Choroid plexus epithelial cell (primary cell): ENCODE measurements at regions not wholly inside any gene's neighbourhood (a gene's known extent, or its start where the extent isn't known, plus 50 kb on each side); places are given as distances from the start of the nearest gene placed in this dataset.
"Not testable (repeated sequence)": the region's sequence is repeated elsewhere in the genome, so short reads cannot be mapped to it uniquely, and the experiment has no call there.

Experiments used
- DNase-seq: peaks from one replicate; pipeline ENCODE4 v3.0.0-alpha.2; 2010; ENCODE audit warnings: low read depth
- H3K4me3 ChIP-seq: 2 replicates; pipeline ENCODE4 v1.5.1; 2011; ENCODE audit warnings: low read depth, mild to moderate bottlenecking, control low read depth, low read length, moderate library complexity
- TF ChIP-seq, protein P1 (sequence below): conservative IDR thresholded peaks from 2 replicates; pipeline ENCODE4 v1.5.1; 2011; ENCODE audit warnings: low read depth, mild to moderate bottlenecking, control low read depth, inconsistent platforms, low read length, moderate library complexity

DNA sequence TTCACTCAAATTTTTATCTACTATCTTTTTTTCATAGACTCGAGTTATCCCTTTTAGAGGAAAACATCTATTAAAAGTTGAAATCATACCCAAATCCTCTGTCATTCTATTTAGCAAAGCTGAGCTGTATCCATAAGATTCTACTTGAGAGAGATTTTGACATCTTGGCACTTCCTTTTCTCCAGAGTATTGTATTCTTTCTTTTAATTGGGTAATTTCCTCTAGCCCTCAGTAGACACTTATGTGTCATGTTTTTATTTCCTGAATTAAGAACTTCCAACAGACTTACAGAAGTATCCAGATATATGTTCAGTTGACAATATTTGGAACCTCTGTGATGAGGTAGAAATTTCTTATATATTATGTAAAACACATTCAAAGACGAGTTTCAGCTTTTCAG lies 201.6 kb upstream of the NR3C2 start:
- H3K4me3 ChIP-seq = no peak overlapping the region
- TF ChIP-seq, protein P1, sequence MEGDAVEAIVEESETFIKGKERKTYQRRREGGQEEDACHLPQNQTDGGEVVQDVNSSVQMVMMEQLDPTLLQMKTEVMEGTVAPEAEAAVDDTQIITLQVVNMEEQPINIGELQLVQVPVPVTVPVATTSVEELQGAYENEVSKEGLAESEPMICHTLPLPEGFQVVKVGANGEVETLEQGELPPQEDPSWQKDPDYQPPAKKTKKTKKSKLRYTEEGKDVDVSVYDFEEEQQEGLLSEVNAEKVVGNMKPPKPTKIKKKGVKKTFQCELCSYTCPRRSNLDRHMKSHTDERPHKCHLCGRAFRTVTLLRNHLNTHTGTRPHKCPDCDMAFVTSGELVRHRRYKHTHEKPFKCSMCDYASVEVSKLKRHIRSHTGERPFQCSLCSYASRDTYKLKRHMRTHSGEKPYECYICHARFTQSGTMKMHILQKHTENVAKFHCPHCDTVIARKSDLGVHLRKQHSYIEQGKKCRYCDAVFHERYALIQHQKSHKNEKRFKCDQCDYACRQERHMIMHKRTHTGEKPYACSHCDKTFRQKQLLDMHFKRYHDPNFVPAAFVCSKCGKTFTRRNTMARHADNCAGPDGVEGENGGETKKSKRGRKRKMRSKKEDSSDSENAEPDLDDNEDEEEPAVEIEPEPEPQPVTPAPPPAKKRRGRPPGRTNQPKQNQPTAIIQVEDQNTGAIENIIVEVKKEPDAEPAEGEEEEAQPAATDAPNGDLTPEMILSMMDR = no peak
- no peak for DNase-seq

- no peak for DNase-seq
- no peak overlapping the region for H3K4me3 ChIP-seq
- TF ChIP-seq, protein P1 = no peak
These were observed 200.7 kb upstream of the NR3C2 start for GRCh38 chr4:148642907-148643306.

DNA sequence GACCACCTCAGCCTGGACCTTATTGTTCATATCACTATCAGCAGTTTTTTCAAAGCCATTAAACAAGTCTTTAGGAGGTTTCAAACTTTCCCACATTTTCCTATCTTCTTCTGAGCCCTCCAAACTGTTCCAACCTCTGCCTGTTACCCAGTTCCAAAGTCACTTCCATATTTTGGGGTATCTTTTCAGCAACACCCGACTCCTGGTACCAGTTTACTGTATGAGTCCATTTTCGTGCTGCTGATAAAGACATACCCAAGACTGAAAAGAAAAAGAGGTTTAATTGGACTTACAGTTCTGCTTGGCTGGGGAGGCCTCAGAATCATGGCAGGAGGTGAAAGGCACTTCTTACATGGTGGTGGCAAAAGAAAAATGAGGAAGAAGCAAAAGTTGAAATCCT lies 195.9 kb upstream of the NR3C2 start:
- not testable (repeated sequence) for DNase-seq, H3K4me3 ChIP-seq

DNA sequence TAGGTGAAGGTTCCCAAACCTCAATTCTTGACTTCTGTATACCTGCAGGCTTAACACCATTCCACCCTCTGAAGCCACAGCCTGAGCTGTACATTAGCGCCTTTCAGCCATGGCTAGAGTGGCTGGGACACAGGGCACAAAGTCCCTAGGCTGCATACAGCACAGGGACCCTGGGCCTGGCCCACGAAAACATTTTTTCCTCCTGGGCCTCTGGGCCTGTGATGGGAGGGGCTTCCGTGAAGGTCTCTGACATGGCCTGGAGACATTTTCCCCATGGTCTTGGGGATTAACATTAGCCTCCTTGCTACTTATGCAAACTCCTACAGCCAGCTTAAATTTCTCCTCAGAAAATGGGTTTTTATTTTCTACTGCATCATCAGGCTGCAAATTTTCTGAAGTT lies 195.2 kb upstream of the NR3C2 start:
- DNase-seq, H3K4me3 ChIP-seq: not testable (repeated sequence)

DNA sequence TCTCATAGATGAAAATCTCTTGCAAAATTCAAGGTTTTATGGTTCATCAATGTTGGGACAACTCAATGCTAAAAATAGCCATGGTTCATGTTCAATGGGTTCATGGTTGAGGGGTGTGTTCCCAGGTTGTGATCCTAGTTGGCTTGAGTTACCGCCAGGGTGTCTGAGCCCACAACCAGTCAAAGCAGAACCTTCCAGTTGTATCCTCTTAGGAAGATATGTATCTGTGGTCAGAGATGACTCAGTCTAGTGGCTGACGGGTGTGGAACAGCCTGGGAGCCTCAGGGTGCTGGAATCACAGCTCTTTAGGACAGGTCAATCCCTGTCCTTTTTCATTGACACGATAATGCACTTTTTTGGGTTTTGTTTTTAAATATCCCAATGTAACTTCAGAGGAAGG lies 192.3 kb upstream of the NR3C2 start:
- H3K4me3 ChIP-seq = no peak overlapping the region
- TF ChIP-seq, protein P1 = no peak
- DNase-seq = peak; percentile 6

GRCh38 chr4:148633720-148634119 lies 191.5 kb upstream of the NR3C2 start:
- TF ChIP-seq, protein P1 = no peak
- H3K4me3 ChIP-seq = no peak overlapping the region
- DNase-seq = no peak

GRCh38 chr4:148632476-148632875 lies 190.3 kb upstream of the NR3C2 start:
- H3K4me3 ChIP-seq = no peak overlapping the region
- TF ChIP-seq, protein P1 = no peak
- no peak for DNase-seq

GRCh38 chr4:148630051-148630450 lies 187.8 kb upstream of the NR3C2 start:
- TF ChIP-seq, protein P1 = no peak
- DNase-seq = no peak

More at GRCh38 chr4:148630051-148630450, 187.8 kb upstream of the NR3C2 start:
- H3K4me3 ChIP-seq = no peak overlapping the region
